Large intestine (tissue), 3 donors: ENCODE measurements at regions not wholly inside any gene's neighbourhood (a gene's known extent, or its start where the extent isn't known, plus 50 kb on each side); places are given as distances from the start of the nearest gene placed in this dataset.
"Not testable (repeated sequence)": the region's sequence is repeated elsewhere in the genome, so short reads cannot be mapped to it uniquely, and the experiment has no call there.

Experiments
- DNase-seq, 2 donors: peaks; one replicate each; pipeline versions ENCODE4 v3.0.0 to v3.0.0-alpha.2; 2013
- H3K27ac ChIP-seq: one replicate; pipeline ENCODE4 v1.5.1; 2013; ENCODE audit warnings: low read length
- H3K27me3 ChIP-seq: 2 replicates; pipeline ENCODE4 v1.6.1; 2013; ENCODE audit warnings: low read length; ENCODE audit not compliant: control insufficient read depth, insufficient read depth
- H3K36me3 ChIP-seq: 2 replicates; pipeline ENCODE4 v1.6.1; 2013; ENCODE audit warnings: low read length; ENCODE audit not compliant: control insufficient read depth, insufficient read depth
- H3K4me1 ChIP-seq: one replicate; pipeline ENCODE4 v1.6.1; 2013; ENCODE audit warnings: low read length; ENCODE audit not compliant: control insufficient read depth, insufficient read depth
- H3K4me3 ChIP-seq: one replicate; pipeline ENCODE4 v1.5.1; 2013; ENCODE audit warnings: low read length
- H3K9me3 ChIP-seq: one replicate; pipeline ENCODE4 v1.6.1; 2013; ENCODE audit warnings: mild to moderate bottlenecking, low read depth, low read length, moderate library complexity; ENCODE audit not compliant: control insufficient read depth
- WGBS: methylation state at CpG from one replicate; pipeline ENCODE4 v1.1.5; 2013; ENCODE audit warnings: low lambda C conversion rate; ENCODE audit not compliant: insufficient coverage; 5-methylcytosine and 5-hydroxymethylcytosine counted together

GRCh38 chr22:17298805-17299502, 70.3 kb upstream of the CECR2 start:
- not testable (repeated sequence) for H3K4me1 ChIP-seq, H3K27me3 ChIP-seq, H3K9me3 ChIP-seq, DNase-seq, H3K36me3 ChIP-seq, H3K4me3 ChIP-seq, H3K27ac ChIP-seq
- WGBS = no CpG with 5 or more reads among the region's 7 CpGs

- DNase-seq = no peak
- peaks cover 34% of the 10 kb centered on the region for H3K27me3 ChIP-seq
- H3K4me3 ChIP-seq = no peak overlapping the region
- 20% methylated on average over 1 of the region's 3 CpGs for WGBS
- no peaks in the 10 kb centered on the region for H3K36me3 ChIP-seq
- no peaks in the 10 kb centered on the region for H3K4me1 ChIP-seq
- no peak overlapping the region for H3K27ac ChIP-seq
- no peaks in the 10 kb centered on the region for H3K9me3 ChIP-seq
Measured at GRCh38 chr22:17285656-17286055, 66.4 kb upstream of the ADA2 start.

- WGBS = 73% methylated on average over 3 of the region's 10 CpGs
- no peak overlapping the region for H3K4me3 ChIP-seq
- peaks cover 34% of the 10 kb centered on the region for H3K27me3 ChIP-seq
- no peak overlapping the region for H3K27ac ChIP-seq
- H3K4me1 ChIP-seq = no peaks in the 10 kb centered on the region
- H3K36me3 ChIP-seq = no peaks in the 10 kb centered on the region
- DNase-seq = no peak
- no peaks in the 10 kb centered on the region for H3K9me3 ChIP-seq
Measured at GRCh38 chr22:17284888-17285287, 65.7 kb upstream of the ADA2 start.

- H3K9me3 ChIP-seq = no peaks in the 10 kb centered on the region
- no peaks in the 10 kb centered on the region for H3K4me1 ChIP-seq
- WGBS = no CpG with 5 or more reads among the region's 2 CpGs
- no peak overlapping the region for H3K4me3 ChIP-seq
- H3K27me3 ChIP-seq = peaks cover 32% of the 10 kb centered on the region
- peak in 1 of 2 donors; percentile 66 for DNase-seq
- H3K36me3 ChIP-seq = no peaks in the 10 kb centered on the region
- no peak overlapping the region for H3K27ac ChIP-seq
Measured at GRCh38 chr22:17284466-17284865, 65.2 kb upstream of the ADA2 start.

GRCh38 chr22:17283865-17284264, 64.6 kb upstream of the ADA2 start:
- not testable (repeated sequence) for H3K27ac ChIP-seq, DNase-seq, H3K9me3 ChIP-seq, H3K4me1 ChIP-seq, H3K4me3 ChIP-seq, H3K36me3 ChIP-seq
- WGBS = no CpG with 5 or more reads among the region's 10 CpGs
- H3K27me3 ChIP-seq = peaks cover 32% of the 10 kb centered on the region

- no peak overlapping the region for H3K27ac ChIP-seq
- DNase-seq = no peak
- H3K9me3 ChIP-seq = no peaks in the 10 kb centered on the region
- WGBS = no CpG with 5 or more reads among the region's 4 CpGs
- H3K27me3 ChIP-seq = peaks cover 29% of the 10 kb centered on the region
- H3K4me1 ChIP-seq = no peaks in the 10 kb centered on the region
- H3K4me3 ChIP-seq = no peak overlapping the region
- H3K36me3 ChIP-seq = no peaks in the 10 kb centered on the region
Measured at GRCh38 chr22:17283423-17283822, 64.2 kb upstream of the ADA2 start.

- Histone ChIP-seq H3K4me3 (no peak overlapping the region), H3K4me1 (no peaks in the 10 kb centered on the region), H3K36me3 (no peaks in the 10 kb centered on the region), H3K27ac (no peak overlapping the region), H3K27me3 (peaks cover 17% of the 10 kb centered on the region), H3K9me3 (no peaks in the 10 kb centered on the region)
- DNase-seq = no peak
- no CpG with 5 or more reads among the region's 8 CpGs for WGBS
Measured at GRCh38 chr22:17281440-17281841, 62.2 kb upstream of the ADA2 start.

- WGBS = no CpG with 5 or more reads among the region's 5 CpGs
- DNase-seq = no peak
- Histone ChIP-seq H3K27ac (no peak overlapping the region), H3K4me1 (no peaks in the 10 kb centered on the region), H3K27me3 (peaks cover 14% of the 10 kb centered on the region), H3K4me3 (no peak overlapping the region), H3K36me3 (no peaks in the 10 kb centered on the region), H3K9me3 (no peaks in the 10 kb centered on the region)
Measured at GRCh38 chr22:17281026-17281425, 61.8 kb upstream of the ADA2 start.

- no peak for DNase-seq
- H3K27me3 ChIP-seq = no peaks in the 10 kb centered on the region
- H3K4me1 ChIP-seq = peaks cover 9% of the 10 kb centered on the region
- H3K4me3 ChIP-seq = no peak overlapping the region
- H3K27ac ChIP-seq = no peak overlapping the region
- no peaks in the 10 kb centered on the region for H3K36me3 ChIP-seq
- no peaks in the 10 kb centered on the region for H3K9me3 ChIP-seq
- WGBS = no CpG with 5 or more reads among the region's 4 CpGs
Measured at GRCh38 chr22:17272511-17272991, 53.3 kb upstream of the ADA2 start.

- H3K4me1 ChIP-seq = peaks cover 11% of the 10 kb centered on the region
- H3K27ac ChIP-seq = no peak overlapping the region
- no peak for DNase-seq
- no peaks in the 10 kb centered on the region for H3K9me3 ChIP-seq
- no peak overlapping the region for H3K4me3 ChIP-seq
- H3K27me3 ChIP-seq = no peaks in the 10 kb centered on the region
- WGBS = no CpG with 5 or more reads among the region's 8 CpGs
- H3K36me3 ChIP-seq = no peaks in the 10 kb centered on the region
Measured at GRCh38 chr22:17271711-17272451, 52.6 kb upstream of the ADA2 start.
